Gastrocnemius medialis (tissue), 4 donors: ENCODE measurements at regions not wholly inside any gene's neighbourhood (a gene's known extent, or its start where the extent isn't known, plus 50 kb on each side); places are given as distances from the start of the nearest gene placed in this dataset.

ENCODE experiments used
- ATAC-seq, 2 donors: fragments of 150-250 bp; one replicate each; pipeline ENCODE4 v1.9.1; 2016
- DNase-seq, 2 donors: peaks; one replicate each; pipeline ENCODE4 v3.0.0-alpha.2; 2019
- H3K27ac ChIP-seq, 4 donors: fragments of 200-600 bp; sonication (generic); 1 replicate in 1 of 4; 2 replicates in 3 of 4; pipeline ENCODE4 v1.5.1; 2016 to 2018; ENCODE audit warnings: mild to moderate bottlenecking in 2 of 4, moderate library complexity in 1 of 4
- H3K27me3 ChIP-seq, 3 donors: fragments of 200-600 bp; sonication (generic) in 2 of 3; 1 replicate in 1 of 3; 2 replicates in 2 of 3; pipeline versions ENCODE4 v1.5.1 to v1.6.0; 2016 to 2019; ENCODE audit warnings: mild to moderate bottlenecking in 1 of 3, moderate library complexity in 1 of 3
- H3K36me3 ChIP-seq, 2 donors: fragments of 200-600 bp; sonication (generic) in 1 of 2; one replicate each; pipeline ENCODE4 v1.5.1; 2017 to 2018
- H3K4me1 ChIP-seq, 2 donors: fragments of 200-600 bp; sonication (generic) in 1 of 2; one replicate each; pipeline ENCODE4 v1.5.1; 2016 to 2017; ENCODE audit warnings: mild to moderate bottlenecking in 2 of 2
- H3K4me3 ChIP-seq, 4 donors: fragments of 200-600 bp; sonication (generic) in 3 of 4; 1 replicate in 1 of 4; 2 replicates in 3 of 4; pipeline ENCODE4 v1.5.1; 2016 to 2019; ENCODE audit warnings: mild to moderate bottlenecking in 2 of 4
- H3K9me3 ChIP-seq, 3 donors: fragments of 200-600 bp; sonication (generic) in 2 of 3; 1 replicate in 1 of 3; 2 replicates in 2 of 3; pipeline ENCODE4 v1.5.1; 2016 to 2019
- CTCF ChIP-seq, 5 experiments: fragments of 450-650 bp in 3 of 5; fragments of 200-600 bp in 2 of 5; sonication (generic) in 2 of 5; IDR thresholded peaks in 4 of 5; conservative IDR thresholded peaks in 1 of 5; 1 replicate in 4 of 5; 2 replicates in 1 of 5; pipeline ENCODE4 v1.5.1; 2016 to 2019; ENCODE audit warnings: antibody characterized with exemption in 5 of 5, mild to moderate bottlenecking in 3 of 5, moderate library complexity in 3 of 5
- POLR2A ChIP-seq, 2 donors: fragments of 450-650 bp; IDR thresholded peaks; one replicate each; pipeline ENCODE4 v1.6.1; 2017; ENCODE audit warnings: antibody characterized with exemption in 2 of 2, mild to moderate bottlenecking in 2 of 2, moderate library complexity in 2 of 2
- in situ Hi-C, 4 donors: fragments of 200-750 bp; cut with MboI; loops; one replicate each; pipeline versions ENCODE4 v1.15.0 to v1.8.0; 2017; ENCODE audit warnings: low sequenced_read_pairs in 4 of 4
- intact Hi-C: fragments of 100-400 bp; cut with DNase I; formaldehyde crosslinking; loops from one replicate; pipeline ENCODE4 v1.15.1; 2023; ENCODE audit warnings: low total_unique reads

GRCh38 chr16:77067900-77068299 lies 123.1 kb upstream of the MON1B start:
- DNase-seq (no peak), ATAC-seq (no peak)
- no peak overlapping the region for H3K4me3 ChIP-seq
- H3K4me1 ChIP-seq, result no peaks in the 10 kb centered on the region
- in situ Hi-C loops (no loop called here), intact Hi-C loops (no loop called here)
- TF ChIP-seq POLR2A (IDR thresholded peaks at IDR 0.05) (no peak), CTCF (IDR thresholded peaks at IDR 0.05 in 4 of 5, conservative IDR thresholded peaks at IDR 0.05 in 1 of 5) (no peak)
- H3K27ac ChIP-seq, result no peak overlapping the region
- H3K27me3 ChIP-seq, result no peaks in the 10 kb centered on the region
- no peaks in the 10 kb centered on the region for H3K9me3 ChIP-seq
- no peaks in the 10 kb centered on the region for H3K36me3 ChIP-seq

GRCh38 chr16:77068402-77068801 lies 122.6 kb upstream of the MON1B start:
- ATAC-seq (no peak), DNase-seq (no peak)
- Histone ChIP-seq H3K4me3 (no peak overlapping the region), H3K4me1 (no peaks in the 10 kb centered on the region), H3K9me3 (no peaks in the 10 kb centered on the region), H3K36me3 (no peaks in the 10 kb centered on the region), H3K27ac (no peak overlapping the region), H3K27me3 (no peaks in the 10 kb centered on the region)
- TF ChIP-seq CTCF (IDR thresholded peaks at IDR 0.05 in 4 of 5, conservative IDR thresholded peaks at IDR 0.05 in 1 of 5) (no peak), POLR2A (IDR thresholded peaks at IDR 0.05) (no peak)
- intact Hi-C loops (no loop called here), in situ Hi-C loops (no loop called here)

DNA sequence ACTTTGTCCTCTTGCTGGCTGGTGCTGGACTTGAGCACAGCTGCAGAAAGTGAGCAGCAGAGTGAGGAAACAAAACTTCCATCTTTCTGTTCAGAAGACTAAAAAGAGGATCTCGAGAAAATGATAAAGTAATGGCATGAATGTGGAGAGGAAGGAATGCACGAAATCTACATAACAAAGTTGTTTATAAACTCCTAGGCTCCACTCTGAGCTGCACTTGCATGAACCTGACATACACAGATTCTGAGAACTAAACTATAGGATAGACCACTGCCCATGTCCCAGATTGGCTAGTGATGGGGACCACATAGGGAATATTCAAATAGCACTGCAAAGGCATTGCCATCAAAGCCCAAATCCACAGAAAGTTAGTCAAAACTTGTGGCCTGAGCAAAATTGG lies 121.1 kb upstream of the MON1B start:
- DNase-seq, result no peak
- intact Hi-C loops, result no loop called here
- Histone ChIP-seq H3K4me3 (no peak overlapping the region), H3K36me3 (no peaks in the 10 kb centered on the region), H3K9me3 (no peaks in the 10 kb centered on the region), H3K27me3 (no peaks in the 10 kb centered on the region), H3K27ac (no peak overlapping the region), H3K4me1 (no peaks in the 10 kb centered on the region)
- no peak for TF ChIP-seq POLR2A (IDR thresholded peaks at IDR 0.05)
- no peak for TF ChIP-seq CTCF (IDR thresholded peaks at IDR 0.05 in 4 of 5, conservative IDR thresholded peaks at IDR 0.05 in 1 of 5)
- in situ Hi-C loops, result no loop called here
- no peak for ATAC-seq

DNA sequence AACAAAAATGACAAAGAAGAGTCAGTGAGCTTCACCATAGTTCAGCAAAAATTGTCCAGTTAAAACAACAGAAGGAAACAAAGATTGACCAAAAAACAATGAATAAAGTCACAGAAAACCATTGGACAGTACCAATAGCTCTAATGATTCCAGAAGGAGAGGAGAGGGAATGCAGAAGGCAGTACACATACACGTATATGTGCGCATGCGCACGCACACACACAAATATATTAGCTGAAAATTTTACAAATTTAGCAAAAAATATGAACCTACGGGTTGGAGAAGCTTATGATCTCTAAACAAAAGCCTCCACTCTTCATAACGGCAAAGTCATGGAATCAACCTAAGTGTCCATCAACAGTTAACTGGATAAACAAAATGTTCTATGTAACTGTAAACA lies 120.3 kb upstream of the MON1B start:
- DNase-seq, result no peak
- in situ Hi-C loops (no loop called here), intact Hi-C loops (no loop called here)
- H3K4me1 ChIP-seq, result no peaks in the 10 kb centered on the region
- H3K27ac ChIP-seq, result no peak overlapping the region
- H3K9me3 ChIP-seq, result no peaks in the 10 kb centered on the region
- H3K36me3 ChIP-seq, result no peaks in the 10 kb centered on the region
- no peak for ATAC-seq
- H3K27me3 ChIP-seq, result no peaks in the 10 kb centered on the region
- H3K4me3 ChIP-seq, result no peak overlapping the region
- TF ChIP-seq CTCF (IDR thresholded peaks at IDR 0.05 in 4 of 5, conservative IDR thresholded peaks at IDR 0.05 in 1 of 5) (no peak), POLR2A (IDR thresholded peaks at IDR 0.05) (no peak)

- in situ Hi-C loops, result no loop called here
- no peak overlapping the region for H3K27ac ChIP-seq
- no peaks in the 10 kb centered on the region for H3K27me3 ChIP-seq
- no peak for DNase-seq
- no peaks in the 10 kb centered on the region for H3K36me3 ChIP-seq
- no peaks in the 10 kb centered on the region for H3K4me1 ChIP-seq
- intact Hi-C loops, result no loop called here
- ATAC-seq, result no peak
- H3K9me3 ChIP-seq, result no peaks in the 10 kb centered on the region
- TF ChIP-seq CTCF (IDR thresholded peaks at IDR 0.05 in 4 of 5, conservative IDR thresholded peaks at IDR 0.05 in 1 of 5), result no peak
- no peak for TF ChIP-seq POLR2A (IDR thresholded peaks at IDR 0.05)
- H3K4me3 ChIP-seq, result no peak overlapping the region
Observed at GRCh38 chr16:77076839-77077238, 114.2 kb upstream of the MON1B start.
